HUES48 (cell line): ENCODE measurements at regions not wholly inside any gene's neighbourhood (a gene's known extent, or its start where the extent isn't known, plus 50 kb on each side); places are given as distances from the start of the nearest gene placed in this dataset.
"Not testable (repeated sequence)": the region's sequence is repeated elsewhere in the genome, so short reads cannot be mapped to it uniquely, and the experiment has no call there.

ENCODE experiments used
- H3K27ac ChIP-seq: one replicate; pipeline ENCODE4 v1.7.0; 2013; ENCODE audit warnings: low read depth, low read length, inconsistent platforms
- H3K27me3 ChIP-seq: 2 replicates; pipeline ENCODE4 v1.6.1; 2013; ENCODE audit warnings: mild to moderate bottlenecking, low read length; ENCODE audit not compliant: control insufficient read depth, insufficient read depth
- H3K36me3 ChIP-seq: 2 replicates; pipeline ENCODE4 v1.6.1; 2013; ENCODE audit warnings: low read length; ENCODE audit not compliant: control insufficient read depth, insufficient read depth
- H3K4me1 ChIP-seq: 2 replicates; pipeline ENCODE4 v1.6.1; 2013; ENCODE audit warnings: mild to moderate bottlenecking, low read length; ENCODE audit not compliant: control insufficient read depth, insufficient read depth
- H3K4me3 ChIP-seq: 2 replicates; pipeline ENCODE4 v1.5.1; 2013; ENCODE audit warnings: mild to moderate bottlenecking, low read depth, low read length
- H3K9ac ChIP-seq: 2 replicates; pipeline ENCODE4 v1.6.1; 2013; ENCODE audit warnings: mild to moderate bottlenecking, low read depth, low read length, moderate library complexity
- H3K9me3 ChIP-seq: 2 replicates; pipeline ENCODE4 v1.6.1; 2013; ENCODE audit warnings: low read length; ENCODE audit not compliant: control insufficient read depth, insufficient read depth

DNA sequence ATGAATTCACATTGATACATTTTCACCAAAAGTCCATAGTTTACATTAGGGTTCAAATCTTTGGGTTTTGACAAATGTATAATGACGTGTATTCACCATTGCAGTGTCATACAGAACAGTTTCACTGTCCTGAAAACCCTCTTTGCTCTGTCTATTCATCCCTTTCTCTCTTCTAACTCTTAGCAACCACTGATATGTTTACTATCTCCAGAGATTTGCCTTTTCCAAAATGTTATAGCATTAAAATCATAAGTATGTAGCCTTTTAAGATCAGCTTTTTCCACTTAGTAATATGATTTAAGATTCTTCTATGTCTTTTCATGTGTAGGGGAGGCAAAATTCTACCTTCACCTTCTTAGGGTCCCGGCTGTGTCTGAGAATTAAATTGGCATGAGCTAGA, 203.8 kb downstream of the TPRG1 start:
- H3K9me3 ChIP-seq: no peaks in the 10 kb centered on the region
- H3K36me3 ChIP-seq: no peaks in the 10 kb centered on the region
- H3K9ac ChIP-seq: no peak overlapping the region
- H3K27ac ChIP-seq: no peak overlapping the region
- H3K4me3 ChIP-seq: no peak overlapping the region
- peaks cover 11% of the 10 kb centered on the region for H3K4me1 ChIP-seq
- no peaks in the 10 kb centered on the region for H3K27me3 ChIP-seq

GRCh38 chr3:189383630-189384029, 211.9 kb downstream of the TPRG1 start:
- H3K4me1 ChIP-seq: peaks cover 19% of the 10 kb centered on the region
- no peak overlapping the region for H3K9ac ChIP-seq
- H3K27me3 ChIP-seq: no peaks in the 10 kb centered on the region
- no peaks in the 10 kb centered on the region for H3K9me3 ChIP-seq
- H3K27ac ChIP-seq: no peak overlapping the region
- no peaks in the 10 kb centered on the region for H3K36me3 ChIP-seq
- no peak overlapping the region for H3K4me3 ChIP-seq

DNA sequence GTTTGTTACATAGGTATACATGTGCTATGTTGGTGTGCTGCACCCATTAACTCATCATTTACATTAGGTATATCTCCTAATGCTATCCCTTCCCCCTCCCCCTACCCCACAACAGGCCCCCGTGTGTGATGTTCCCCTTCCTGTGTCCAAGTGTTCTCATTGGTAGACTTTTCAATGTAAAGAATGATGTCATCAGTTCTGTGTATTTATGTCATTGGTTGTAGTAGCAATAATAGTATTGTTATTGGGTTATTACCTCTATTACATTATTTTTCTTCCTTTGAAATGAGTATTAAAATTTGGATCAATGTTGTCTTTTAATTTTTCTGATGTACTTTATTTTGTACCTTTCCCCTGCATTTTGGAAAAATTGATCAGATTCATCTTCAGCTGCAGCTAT, 214.1 kb downstream of the TPRG1 start:
- H3K9ac ChIP-seq, H3K9me3 ChIP-seq: not testable (repeated sequence)

DNA sequence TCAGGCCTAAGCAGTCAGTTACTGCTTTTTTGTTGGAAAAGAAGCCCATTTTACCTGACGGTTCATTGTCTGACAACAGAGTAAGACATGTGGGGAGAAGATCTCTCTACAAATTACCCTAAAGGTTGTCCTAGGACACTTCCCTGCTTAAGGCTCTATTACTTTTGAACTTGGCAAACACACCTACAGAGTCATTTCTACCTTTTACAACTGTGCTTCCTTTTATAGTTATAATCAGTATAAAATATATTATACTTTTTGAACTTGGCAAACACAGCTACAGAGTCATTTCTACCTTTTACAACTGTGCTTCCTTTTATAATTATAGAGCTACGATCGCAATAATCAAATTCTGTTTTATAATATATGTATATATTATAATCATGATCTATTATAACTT, 215.0 kb downstream of the TPRG1 start:
- Histone ChIP-seq H3K4me1 (peaks cover 19% of the 10 kb centered on the region), H3K9ac (no peak overlapping the region), H3K4me3 (no peak overlapping the region), H3K36me3 (no peaks in the 10 kb centered on the region), H3K27me3 (no peaks in the 10 kb centered on the region), H3K9me3 (no peaks in the 10 kb centered on the region), H3K27ac (no peak overlapping the region)

More for the DNA sequence above, 214.1 kb downstream of the TPRG1 start:
- H3K36me3 ChIP-seq, H3K4me3 ChIP-seq, H3K27ac ChIP-seq, H3K27me3 ChIP-seq: not testable (repeated sequence)
- peaks cover 19% of the 10 kb centered on the region for H3K4me1 ChIP-seq

DNA sequence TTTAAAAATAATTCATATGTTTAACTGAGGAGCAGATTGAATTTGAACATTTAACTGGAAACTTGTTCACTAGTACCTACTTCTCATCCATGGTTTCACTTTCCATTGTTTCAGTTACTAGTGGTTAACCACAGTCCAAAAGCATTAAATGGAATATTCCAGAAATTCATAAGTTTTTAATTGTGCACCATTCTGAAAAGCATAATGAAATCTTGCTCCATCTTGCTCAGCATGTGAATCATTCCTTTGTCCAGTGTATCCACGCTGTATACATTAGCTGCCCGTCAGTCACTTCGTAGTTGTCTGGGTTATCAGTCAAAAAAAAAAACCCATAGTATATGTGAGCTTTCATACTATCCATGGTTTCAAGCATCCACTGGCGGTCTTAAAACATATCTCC, 217.6 kb downstream of the TPRG1 start:
- Histone ChIP-seq H3K27ac (no peak overlapping the region), H3K4me1 (no peaks in the 10 kb centered on the region), H3K36me3 (no peaks in the 10 kb centered on the region), H3K27me3 (no peaks in the 10 kb centered on the region), H3K9me3 (no peaks in the 10 kb centered on the region), H3K9ac (no peak overlapping the region), H3K4me3 (no peak overlapping the region)

- H3K9me3 ChIP-seq: no peaks in the 10 kb centered on the region
- no peak overlapping the region for H3K27ac ChIP-seq
- no peaks in the 10 kb centered on the region for H3K36me3 ChIP-seq
- no peak overlapping the region for H3K4me3 ChIP-seq
- H3K27me3 ChIP-seq: no peaks in the 10 kb centered on the region
- H3K4me1 ChIP-seq: no peaks in the 10 kb centered on the region
- H3K9ac ChIP-seq: no peak overlapping the region
These were observed 221.8 kb downstream of the TPRG1 start for GRCh38 chr3:189393598-189393997.

DNA sequence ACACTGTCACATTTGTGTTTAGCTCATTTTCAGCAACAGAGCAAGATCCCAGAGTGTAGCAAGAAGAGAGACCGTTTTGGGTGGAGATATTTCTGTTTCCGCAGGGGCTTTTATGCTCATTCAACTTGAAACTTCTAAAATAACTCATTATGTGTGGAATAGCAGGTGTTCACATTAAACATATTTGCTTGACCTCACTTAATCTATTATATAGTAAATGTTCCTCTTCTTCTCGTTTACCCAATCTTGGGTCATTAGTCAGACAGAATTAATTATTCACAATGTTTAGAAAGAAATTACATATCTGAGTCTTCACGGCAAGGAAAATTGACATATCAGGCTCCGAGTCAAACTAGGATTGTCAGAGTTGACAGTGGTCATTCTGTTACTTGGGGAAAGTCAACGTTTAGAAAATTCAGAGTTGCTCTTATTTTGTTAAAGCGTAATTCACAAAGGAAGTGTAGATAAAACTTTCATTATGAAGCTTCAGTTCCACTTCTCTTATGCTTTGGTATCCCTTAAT, 222.9 kb downstream of the TPRG1 start:
- no peaks in the 10 kb centered on the region for H3K36me3 ChIP-seq

GRCh38 chr3:189395825-189396224, 224.1 kb downstream of the TPRG1 start:
- H3K36me3 ChIP-seq: no peaks in the 10 kb centered on the region
- H3K4me1 ChIP-seq: no peaks in the 10 kb centered on the region
- no peak overlapping the region for H3K4me3 ChIP-seq
- H3K27ac ChIP-seq: no peak overlapping the region
- H3K27me3 ChIP-seq: no peaks in the 10 kb centered on the region
- H3K9ac ChIP-seq: no peak overlapping the region
- H3K9me3 ChIP-seq: no peaks in the 10 kb centered on the region

More for the DNA sequence above, 222.9 kb downstream of the TPRG1 start:
- Histone ChIP-seq H3K9ac (no peak overlapping the region), H3K27ac (no peak overlapping the region), H3K4me3 (no peak overlapping the region), H3K4me1 (no peaks in the 10 kb centered on the region), H3K27me3 (no peaks in the 10 kb centered on the region), H3K9me3 (no peaks in the 10 kb centered on the region)

- H3K27ac ChIP-seq: no peak overlapping the region
- no peaks in the 10 kb centered on the region for H3K36me3 ChIP-seq
- H3K4me3 ChIP-seq: no peak overlapping the region
- no peak overlapping the region for H3K9ac ChIP-seq
- H3K27me3 ChIP-seq: no peaks in the 10 kb centered on the region
- H3K4me1 ChIP-seq: no peaks in the 10 kb centered on the region
- no peaks in the 10 kb centered on the region for H3K9me3 ChIP-seq
These were observed 226.9 kb downstream of the TPRG1 start for GRCh38 chr3:189398656-189399055.

GRCh38 chr3:189401196-189401595, 229.4 kb downstream of the TPRG1 start:
- H3K4me1 ChIP-seq: no peaks in the 10 kb centered on the region
- no peaks in the 10 kb centered on the region for H3K36me3 ChIP-seq
- H3K9me3 ChIP-seq: no peaks in the 10 kb centered on the region
- H3K27me3 ChIP-seq: no peaks in the 10 kb centered on the region
- H3K9ac ChIP-seq: no peak overlapping the region
- H3K27ac ChIP-seq: no peak overlapping the region
- no peak overlapping the region for H3K4me3 ChIP-seq

DNA sequence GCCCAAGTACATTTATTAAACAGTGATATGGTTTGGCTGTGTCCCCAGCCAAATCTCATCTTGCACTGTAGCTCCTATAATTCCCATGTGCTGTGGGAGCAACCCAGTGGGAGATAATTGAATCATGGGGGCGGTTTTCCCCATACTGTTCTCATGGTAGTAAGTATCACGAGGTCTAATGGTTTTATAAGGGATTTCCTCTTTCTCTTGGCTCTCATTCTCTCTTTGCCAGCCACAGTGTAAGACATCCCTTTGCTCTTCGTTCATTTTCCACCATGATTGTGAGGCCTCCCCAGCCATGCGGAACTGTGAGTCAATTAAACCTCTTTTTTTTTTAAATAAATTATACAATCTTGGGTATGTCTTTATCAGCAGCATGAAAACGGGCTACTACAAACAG, 228.0 kb upstream of the TP63 start:
- Histone ChIP-seq H3K9me3 (no peaks in the 10 kb centered on the region), H3K27ac (no peak overlapping the region), H3K27me3 (no peaks in the 10 kb centered on the region), H3K4me1 (no peaks in the 10 kb centered on the region), H3K4me3 (no peak overlapping the region), H3K36me3 (no peaks in the 10 kb centered on the region), H3K9ac (no peak overlapping the region)

GRCh38 chr3:189404024-189404423, 227.2 kb upstream of the TP63 start:
- H3K9me3 ChIP-seq: no peaks in the 10 kb centered on the region
- no peaks in the 10 kb centered on the region for H3K27me3 ChIP-seq
- H3K4me1 ChIP-seq: no peaks in the 10 kb centered on the region
- no peak overlapping the region for H3K27ac ChIP-seq
- H3K9ac ChIP-seq: no peak overlapping the region
- no peak overlapping the region for H3K4me3 ChIP-seq
- H3K36me3 ChIP-seq: no peaks in the 10 kb centered on the region
